Mesothelial cell of epicardium (in vitro differentiated cells): ENCODE measurements at regions not wholly inside any gene's neighbourhood (a gene's known extent, or its start where the extent isn't known, plus 50 kb on each side); places are given as distances from the start of the nearest gene placed in this dataset.

ENCODE experiments used
- DNase-seq, 2 experiments: peaks; one replicate each; pipeline ENCODE4 v3.0.0; 2021; ENCODE audit warnings: low spot score in 2 of 2; ENCODE audit not compliant: unreplicated experiment in 2 of 2
- H3K27ac Mint-ChIP-seq: 2 replicates; pipeline ENCODE4 v1.8.0; 2021; ENCODE audit warnings: mixed read lengths
- H3K27me3 Mint-ChIP-seq: 2 replicates; pipeline ENCODE4 v1.8.0; 2021; ENCODE audit warnings: low read depth, mixed read lengths
- H3K36me3 Mint-ChIP-seq: 2 replicates; pipeline ENCODE4 v1.8.0; 2021; ENCODE audit warnings: mixed read lengths
- H3K4me1 Mint-ChIP-seq: 2 replicates; pipeline ENCODE4 v1.8.0; 2021; ENCODE audit warnings: mixed read lengths
- H3K4me3 Mint-ChIP-seq: 2 replicates; pipeline ENCODE4 v1.8.0; 2021; ENCODE audit warnings: mild to moderate bottlenecking, moderate library complexity, mixed read lengths
- H3K9me3 Mint-ChIP-seq: 2 replicates; pipeline ENCODE4 v1.8.0; 2021; ENCODE audit warnings: mixed read lengths
- CTCF ChIP-seq: fragments of 200-600 bp; sonication (generic); IDR thresholded peaks from one replicate; pipeline ENCODE4 v1.5.0; 2021; ENCODE audit warnings: antibody characterized with exemption; ENCODE audit not compliant: unreplicated experiment

DNA sequence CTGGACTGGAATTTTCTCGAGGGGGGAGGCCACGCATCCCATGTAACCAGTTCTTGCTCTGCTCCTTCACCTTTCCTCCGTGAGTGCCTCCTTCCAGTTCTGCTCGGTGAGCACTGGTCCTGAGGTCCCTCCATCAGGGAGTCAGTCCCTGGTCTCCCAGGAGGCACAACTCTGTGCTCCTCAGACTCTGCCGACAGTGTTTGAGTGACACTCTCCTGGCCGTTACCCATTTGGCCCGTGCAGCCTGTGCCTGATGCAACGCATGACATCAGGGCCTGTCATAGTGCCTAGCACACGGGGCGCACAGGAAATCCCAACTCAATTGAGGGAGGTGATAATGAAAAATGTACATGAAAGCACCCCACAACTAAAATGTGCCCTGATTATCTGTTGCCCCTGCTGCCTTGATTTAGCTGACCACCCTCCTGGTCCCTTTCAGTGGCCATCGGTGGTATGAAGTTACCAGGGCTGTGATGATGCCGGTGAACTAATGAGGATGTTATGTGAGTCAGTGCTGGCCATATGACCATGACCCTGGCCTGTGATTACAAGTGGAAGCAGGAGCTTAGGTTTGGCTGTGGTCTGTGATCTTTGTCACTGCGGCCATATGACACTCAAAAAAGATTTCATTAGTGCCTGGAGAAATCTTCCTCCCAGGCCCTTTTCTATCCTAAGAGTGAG is 144.6 kb downstream of the TDRD15 start:
- no peak for TF ChIP-seq CTCF
- peaks cover 35% of the 10 kb centered on the region for H3K4me1 Mint-ChIP-seq
- DNase-seq = no peak
- H3K27me3 Mint-ChIP-seq = no peaks in the 10 kb centered on the region
- no peaks in the 10 kb centered on the region for H3K9me3 Mint-ChIP-seq
- no peak overlapping the region for H3K27ac Mint-ChIP-seq
- no peaks in the 10 kb centered on the region for H3K36me3 Mint-ChIP-seq
- no peak overlapping the region for H3K4me3 Mint-ChIP-seq

DNA sequence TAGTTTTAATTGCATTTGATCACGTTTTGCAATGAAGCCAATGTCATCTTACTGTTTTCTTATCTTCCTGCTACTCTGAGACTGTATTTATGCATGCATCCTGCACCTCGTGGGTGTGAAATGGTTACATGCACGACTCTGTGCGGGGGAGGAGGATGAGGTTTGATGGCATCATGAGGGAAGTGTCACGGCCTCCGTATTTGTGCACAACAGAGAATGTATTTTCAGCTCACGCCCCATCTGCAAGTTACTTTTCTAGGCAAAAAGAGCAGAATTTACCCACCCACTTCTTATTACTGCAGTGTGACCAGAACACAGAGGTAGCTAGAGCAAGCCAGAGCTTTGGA is 145.1 kb downstream of the TDRD15 start:
- H3K36me3 Mint-ChIP-seq = no peaks in the 10 kb centered on the region
- H3K4me3 Mint-ChIP-seq = no peak overlapping the region
- H3K4me1 Mint-ChIP-seq = peaks cover 35% of the 10 kb centered on the region

GRCh38 chr2:21269382-21269781 is 145.6 kb downstream of the TDRD15 start:
- no peak overlapping the region for H3K27ac Mint-ChIP-seq
- no peak for DNase-seq
- no peaks in the 10 kb centered on the region for H3K36me3 Mint-ChIP-seq
- no peaks in the 10 kb centered on the region for H3K9me3 Mint-ChIP-seq
- H3K4me3 Mint-ChIP-seq = no peak overlapping the region
- no peaks in the 10 kb centered on the region for H3K27me3 Mint-ChIP-seq
- no peak for TF ChIP-seq CTCF
- peaks cover 35% of the 10 kb centered on the region for H3K4me1 Mint-ChIP-seq

More for the DNA sequence above, 145.1 kb downstream of the TDRD15 start:
- Mint-ChIP-seq H3K9me3 (no peaks in the 10 kb centered on the region), H3K27ac (no peak overlapping the region), H3K27me3 (no peaks in the 10 kb centered on the region)
- DNase-seq = no peak
- TF ChIP-seq CTCF = no peak

GRCh38 chr2:21270083-21270491 is 146.3 kb downstream of the TDRD15 start:
- Mint-ChIP-seq H3K27ac (no peak overlapping the region), H3K4me3 (no peak overlapping the region), H3K9me3 (no peaks in the 10 kb centered on the region), H3K4me1 (peaks cover 35% of the 10 kb centered on the region), H3K27me3 (peaks cover 4% of the 10 kb centered on the region), H3K36me3 (no peaks in the 10 kb centered on the region)
- no peak for DNase-seq
- TF ChIP-seq CTCF = no peak

GRCh38 chr2:21270708-21271122 is 146.9 kb downstream of the TDRD15 start:
- H3K27ac Mint-ChIP-seq = no peak overlapping the region
- no peak for DNase-seq
- H3K4me1 Mint-ChIP-seq = peaks cover 35% of the 10 kb centered on the region
- TF ChIP-seq CTCF = no peak
- H3K4me3 Mint-ChIP-seq = no peak overlapping the region
- H3K36me3 Mint-ChIP-seq = no peaks in the 10 kb centered on the region
- H3K9me3 Mint-ChIP-seq = no peaks in the 10 kb centered on the region
- peaks cover 4% of the 10 kb centered on the region for H3K27me3 Mint-ChIP-seq

DNA sequence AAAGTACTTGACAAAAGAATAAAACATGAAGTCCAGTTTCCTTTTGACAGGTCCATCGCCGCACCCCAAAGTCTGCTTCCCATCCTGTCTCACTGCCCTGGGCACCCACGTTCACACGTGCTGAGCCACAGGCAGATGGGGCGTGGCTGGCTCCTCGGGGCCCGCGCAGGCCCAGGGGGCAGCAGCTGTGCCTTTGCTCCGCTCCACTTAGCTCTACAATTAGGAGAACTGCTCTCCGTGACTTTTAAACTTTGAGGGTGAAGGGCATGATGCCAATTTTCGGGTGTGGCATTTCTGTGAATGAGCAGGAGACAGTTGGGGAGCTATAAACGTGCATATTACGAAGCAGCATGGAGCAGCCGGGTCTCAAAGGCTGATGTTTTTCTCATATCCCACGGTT is 152.4 kb downstream of the TDRD15 start:
- H3K4me1 Mint-ChIP-seq = peaks cover 17% of the 10 kb centered on the region
- H3K4me3 Mint-ChIP-seq = no peak overlapping the region
- H3K27me3 Mint-ChIP-seq = peaks cover 4% of the 10 kb centered on the region
- H3K9me3 Mint-ChIP-seq = no peaks in the 10 kb centered on the region
- no peak for TF ChIP-seq CTCF
- no peak overlapping the region for H3K27ac Mint-ChIP-seq
- DNase-seq = no peak
- H3K36me3 Mint-ChIP-seq = no peaks in the 10 kb centered on the region
